SH-SY5Y (cell line): ENCODE measurements at regions not wholly inside any gene's neighbourhood (a gene's known extent, or its start where the extent isn't known, plus 50 kb on each side); places are given as distances from the start of the nearest gene placed in this dataset.

Experiments used
- GATA2 ChIP-seq: IDR thresholded peaks from 2 replicates; pipeline ENCODE4 v1.6.1; 2011; ENCODE audit warnings: mild to moderate bottlenecking, low read depth, low read length
- GATA3 ChIP-seq: IDR thresholded peaks from 2 replicates; pipeline ENCODE4 v1.6.1; 2011; ENCODE audit warnings: low read depth, mild to moderate bottlenecking, low read length, moderate library complexity

DNA sequence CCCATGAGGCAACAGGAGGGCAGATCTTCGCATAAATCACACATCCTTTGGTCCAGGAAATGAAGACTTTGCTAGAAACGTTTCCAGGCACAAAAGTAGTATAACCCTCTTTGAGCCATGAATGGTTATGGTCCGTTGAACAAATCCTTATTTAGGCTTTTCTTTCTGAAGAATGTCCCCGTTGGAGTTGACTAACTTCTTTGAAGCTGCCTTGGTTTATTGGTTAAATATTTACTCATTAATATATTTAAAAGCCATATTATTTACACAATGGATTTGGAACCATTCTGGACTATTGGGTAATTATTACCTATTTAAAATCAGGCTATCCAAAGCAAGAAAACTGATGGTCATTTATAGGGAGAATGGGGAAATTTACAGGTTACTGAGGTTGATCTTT, 347.6 kb upstream of the SLC30A5 start:
- TF ChIP-seq GATA2 (no peak), GATA3 (no peak)
